Naive thymus-derived CD8-positive, alpha-beta T cell (primary cell): ENCODE measurements at regions not wholly inside any gene's neighbourhood (a gene's known extent, or its start where the extent isn't known, plus 50 kb on each side); places are given as distances from the start of the nearest gene placed in this dataset.

Experiments
- ATAC-seq, 2 donors: fragments of 150-1000 bp; cut with Tn5 transposase in 1 of 2; sonication (Bioruptor Pico), chemical (Tn5 transposase) in 1 of 2; 1 replicate in 1 of 2; 2 replicates in 1 of 2; pipeline ENCODE4 v1.10.0; 2021; ENCODE audit warnings: mild to moderate bottlenecking in 2 of 2, moderate library complexity in 2 of 2
- POLR2A ChIA-PET: fragments of 350-600 bp; sonication (Branson Sonifier 250); formaldehyde crosslinking; loops from one replicate; lab custom pipeline; 2021; ENCODE audit warnings: antibody characterized with exemption; lab: Charles Lee
- DNase-seq, 10 donors: peaks; one replicate each; pipeline versions ENCODE4 v3.0.0 to v3.0.0-alpha.2; 2020 to 2022
- H3K27ac Mint-ChIP-seq, 10 donors: one replicate each; pipeline ENCODE4 v1.8.0; 2020 to 2022; ENCODE audit warnings: mild to moderate bottlenecking in 10 of 10, mixed read lengths in 10 of 10, moderate library complexity in 4 of 10, inconsistent platforms in 1 of 10
- H3K27me3 Mint-ChIP-seq, 5 donors: one replicate each; pipeline ENCODE4 v1.8.0; 2021 to 2022; ENCODE audit warnings: mixed read lengths in 5 of 5
- H3K36me3 Mint-ChIP-seq, 3 donors: one replicate each; pipeline ENCODE4 v1.8.0; 2020 to 2022; ENCODE audit warnings: mixed read lengths in 3 of 3, mild to moderate bottlenecking in 2 of 3, inconsistent platforms in 1 of 3
- H3K4me1 Mint-ChIP-seq, 4 donors: one replicate each; pipeline ENCODE4 v1.8.0; 2021 to 2022; ENCODE audit warnings: mixed read lengths in 4 of 4
- H3K4me3 Mint-ChIP-seq, 10 donors: one replicate each; pipeline ENCODE4 v1.8.0; 2020 to 2022; ENCODE audit warnings: mild to moderate bottlenecking in 10 of 10, mixed read lengths in 10 of 10, moderate library complexity in 6 of 10, inconsistent platforms in 1 of 10
- H3K9me3 Mint-ChIP-seq, 9 donors: one replicate each; pipeline ENCODE4 v1.8.0; 2020 to 2022; ENCODE audit warnings: mixed read lengths in 9 of 9, mild to moderate bottlenecking in 3 of 9, inconsistent platforms in 1 of 9, moderate library complexity in 1 of 9

GRCh38 chr3:76561494-76562236 is 478.2 kb upstream of the ROBO2 start:
- no peaks in the 10 kb centered on the region for H3K36me3 Mint-ChIP-seq
- peaks cover 0 to 17% (median 4%) of the 10 kb centered on the region in 9 donors for H3K9me3 Mint-ChIP-seq
- POLR2A ChIA-PET = no interaction called here
- no peaks in the 10 kb centered on the region for H3K4me1 Mint-ChIP-seq
- H3K4me3 Mint-ChIP-seq = no peak overlapping the region
- H3K27ac Mint-ChIP-seq = no peak overlapping the region
- ATAC-seq (no peak), DNase-seq (no peak)
- H3K27me3 Mint-ChIP-seq = no peaks in the 10 kb centered on the region

- H3K36me3 Mint-ChIP-seq = no peaks in the 10 kb centered on the region
- POLR2A ChIA-PET = no interaction called here
- DNase-seq = no peak
- H3K4me1 Mint-ChIP-seq = no peaks in the 10 kb centered on the region
- H3K4me3 Mint-ChIP-seq = no peak overlapping the region
- H3K27ac Mint-ChIP-seq = no peak overlapping the region
- H3K9me3 Mint-ChIP-seq = peaks cover 0 to 17% (median 0%) of the 10 kb centered on the region in 9 donors
- H3K27me3 Mint-ChIP-seq = no peaks in the 10 kb centered on the region
- ATAC-seq = no peak
Measured at GRCh38 chr3:76565496-76566210, 474.2 kb upstream of the ROBO2 start.

- no peak overlapping the region for H3K27ac Mint-ChIP-seq
- no peaks in the 10 kb centered on the region for H3K4me1 Mint-ChIP-seq
- H3K4me3 Mint-ChIP-seq = no peak overlapping the region
- no peaks in the 10 kb centered on the region for H3K36me3 Mint-ChIP-seq
- H3K27me3 Mint-ChIP-seq = no peaks in the 10 kb centered on the region
- POLR2A ChIA-PET = no interaction called here
- no peak for DNase-seq
- peaks cover 0 to 17% (median 0%) of the 10 kb centered on the region in 9 donors for H3K9me3 Mint-ChIP-seq
- ATAC-seq = no peak
Measured at GRCh38 chr3:76566211-76566534, 473.7 kb upstream of the ROBO2 start.

- DNase-seq (no peak), ATAC-seq (no peak)
- no peaks in the 10 kb centered on the region for H3K4me1 Mint-ChIP-seq
- no peak overlapping the region for H3K4me3 Mint-ChIP-seq
- H3K9me3 Mint-ChIP-seq = peaks cover 0 to 14% (median 0%) of the 10 kb centered on the region in 9 donors
- no peaks in the 10 kb centered on the region for H3K27me3 Mint-ChIP-seq
- POLR2A ChIA-PET = no interaction called here
- H3K27ac Mint-ChIP-seq = no peak overlapping the region
- H3K36me3 Mint-ChIP-seq = no peaks in the 10 kb centered on the region
Measured at GRCh38 chr3:76566904-76567303, 473.0 kb upstream of the ROBO2 start.

GRCh38 chr3:76570436-76571057 is 469.4 kb upstream of the ROBO2 start:
- no peak overlapping the region for H3K4me3 Mint-ChIP-seq
- H3K9me3 Mint-ChIP-seq = peaks cover 0 to 4% (median 0%) of the 10 kb centered on the region in 9 donors
- ATAC-seq (no peak), DNase-seq (no peak)
- H3K27ac Mint-ChIP-seq = no peak overlapping the region
- no peaks in the 10 kb centered on the region for H3K36me3 Mint-ChIP-seq
- POLR2A ChIA-PET = no interaction called here
- H3K27me3 Mint-ChIP-seq = no peaks in the 10 kb centered on the region
- no peaks in the 10 kb centered on the region for H3K4me1 Mint-ChIP-seq

- no peak for ATAC-seq
- POLR2A ChIA-PET = no interaction called here
- Mint-ChIP-seq H3K36me3 (peaks cover 0 to 5% (median 0%) of the 10 kb centered on the region in 3 donors), H3K9me3 (peaks cover 2 to 14% (median 7%) of the 10 kb centered on the region in 9 donors), H3K27ac (no peak overlapping the region), H3K4me3 (no peak overlapping the region), H3K27me3 (no peaks in the 10 kb centered on the region), H3K4me1 (no peaks in the 10 kb centered on the region)
- no peak for DNase-seq
Measured at GRCh38 chr3:76576201-76576600, 463.7 kb upstream of the ROBO2 start.

GRCh38 chr3:76582098-76582497 is 457.8 kb upstream of the ROBO2 start:
- no peak for DNase-seq

GRCh38 chr3:76582632-76583378 is 457.1 kb upstream of the ROBO2 start:
- Mint-ChIP-seq H3K36me3 (peaks cover 0 to 5% (median 0%) of the 10 kb centered on the region in 3 donors), H3K4me1 (no peaks in the 10 kb centered on the region), H3K27me3 (no peaks in the 10 kb centered on the region), H3K9me3 (peaks cover 0 to 28% (median 10%) of the 10 kb centered on the region in 9 donors), H3K27ac (no peak overlapping the region), H3K4me3 (no peak overlapping the region)
- DNase-seq (no peak), ATAC-seq (no peak)
- POLR2A ChIA-PET = no interaction called here

More at GRCh38 chr3:76582098-76582497, 457.8 kb upstream of the ROBO2 start:
- Mint-ChIP-seq H3K4me3 (no peak overlapping the region), H3K27me3 (no peaks in the 10 kb centered on the region), H3K27ac (no peak overlapping the region), H3K36me3 (peaks cover 0 to 5% (median 0%) of the 10 kb centered on the region in 3 donors), H3K9me3 (peaks cover 0 to 28% (median 10%) of the 10 kb centered on the region in 9 donors), H3K4me1 (no peaks in the 10 kb centered on the region)
- no peak for ATAC-seq
- POLR2A ChIA-PET = no interaction called here

- Mint-ChIP-seq H3K9me3 (peaks cover 0 to 18% (median 7%) of the 10 kb centered on the region in 9 donors), H3K4me3 (no peak overlapping the region), H3K27ac (no peak overlapping the region), H3K27me3 (no peaks in the 10 kb centered on the region), H3K4me1 (no peaks in the 10 kb centered on the region), H3K36me3 (no peaks in the 10 kb centered on the region)
- ATAC-seq (no peak), DNase-seq (no peak)
- POLR2A ChIA-PET = no interaction called here
Measured at GRCh38 chr3:76585794-76586392, 454.0 kb upstream of the ROBO2 start.

GRCh38 chr3:76586471-76586870 is 453.4 kb upstream of the ROBO2 start:
- H3K4me3 Mint-ChIP-seq = no peak overlapping the region
- POLR2A ChIA-PET = no interaction called here
- no peak for ATAC-seq
- H3K9me3 Mint-ChIP-seq = peaks cover 0 to 15% (median 4%) of the 10 kb centered on the region in 9 donors
- no peaks in the 10 kb centered on the region for H3K4me1 Mint-ChIP-seq
- no peaks in the 10 kb centered on the region for H3K27me3 Mint-ChIP-seq
- no peak overlapping the region for H3K27ac Mint-ChIP-seq
- DNase-seq = no peak
- no peaks in the 10 kb centered on the region for H3K36me3 Mint-ChIP-seq

- no peaks in the 10 kb centered on the region for H3K27me3 Mint-ChIP-seq
- DNase-seq (no peak), ATAC-seq (no peak)
- H3K9me3 Mint-ChIP-seq = peaks cover 0 to 15% (median 3%) of the 10 kb centered on the region in 9 donors
- POLR2A ChIA-PET = no interaction called here
- no peaks in the 10 kb centered on the region for H3K4me1 Mint-ChIP-seq
- no peak overlapping the region for H3K27ac Mint-ChIP-seq
- H3K36me3 Mint-ChIP-seq = no peaks in the 10 kb centered on the region
- no peak overlapping the region for H3K4me3 Mint-ChIP-seq
Measured at GRCh38 chr3:76610150-76610549, 429.7 kb upstream of the ROBO2 start.

- Mint-ChIP-seq H3K4me3 (no peak overlapping the region), H3K4me1 (no peaks in the 10 kb centered on the region), H3K9me3 (peaks cover 0 to 9% (median under 1%) of the 10 kb centered on the region in 9 donors), H3K27ac (no peak overlapping the region), H3K36me3 (no peaks in the 10 kb centered on the region), H3K27me3 (no peaks in the 10 kb centered on the region)
- ATAC-seq (no peak), DNase-seq (no peak)
- POLR2A ChIA-PET = no interaction called here
Measured at GRCh38 chr3:76615719-76616118, 424.2 kb upstream of the ROBO2 start.
